Large intestine (tissue), 3 donors: ENCODE measurements at regions not wholly inside any gene's neighbourhood (a gene's known extent, or its start where the extent isn't known, plus 50 kb on each side); places are given as distances from the start of the nearest gene placed in this dataset.

Experiments
- DNase-seq, 2 donors: peaks; one replicate each; pipeline versions ENCODE4 v3.0.0 to v3.0.0-alpha.2; 2013
- H3K27ac ChIP-seq: one replicate; pipeline ENCODE4 v1.5.1; 2013; ENCODE audit warnings: low read length
- H3K27me3 ChIP-seq: 2 replicates; pipeline ENCODE4 v1.6.1; 2013; ENCODE audit warnings: low read length; ENCODE audit not compliant: control insufficient read depth, insufficient read depth
- H3K36me3 ChIP-seq: 2 replicates; pipeline ENCODE4 v1.6.1; 2013; ENCODE audit warnings: low read length; ENCODE audit not compliant: control insufficient read depth, insufficient read depth
- H3K4me1 ChIP-seq: one replicate; pipeline ENCODE4 v1.6.1; 2013; ENCODE audit warnings: low read length; ENCODE audit not compliant: control insufficient read depth, insufficient read depth
- H3K4me3 ChIP-seq: one replicate; pipeline ENCODE4 v1.5.1; 2013; ENCODE audit warnings: low read length
- H3K9me3 ChIP-seq: one replicate; pipeline ENCODE4 v1.6.1; 2013; ENCODE audit warnings: mild to moderate bottlenecking, low read depth, low read length, moderate library complexity; ENCODE audit not compliant: control insufficient read depth
- WGBS: methylation state at CpG from one replicate; pipeline ENCODE4 v1.1.5; 2013; ENCODE audit warnings: low lambda C conversion rate; ENCODE audit not compliant: insufficient coverage; 5-methylcytosine and 5-hydroxymethylcytosine counted together

- no peaks in the 10 kb centered on the region for H3K4me1 ChIP-seq
- H3K27me3 ChIP-seq: no peaks in the 10 kb centered on the region
- no CpG with 5 or more reads among the region's 4 CpGs for WGBS
Measured at GRCh38 chr2:220465700-220466099, 838.3 kb downstream of the SLC4A3 start.

GRCh38 chr2:220466251-220466691 is 838.8 kb downstream of the SLC4A3 start:
- WGBS: no CpG with 5 or more reads among the region's 2 CpGs
- no peak for DNase-seq

More at GRCh38 chr2:220465700-220466099, 838.3 kb downstream of the SLC4A3 start:
- Histone ChIP-seq H3K27ac (no peak overlapping the region), H3K9me3 (no peaks in the 10 kb centered on the region), H3K36me3 (no peaks in the 10 kb centered on the region), H3K4me3 (no peak overlapping the region)
- no peak for DNase-seq

GRCh38 chr2:220469201-220469600 is 841.8 kb downstream of the SLC4A3 start:
- WGBS: no CpG with 5 or more reads among the region's 4 CpGs
- H3K36me3 ChIP-seq: no peaks in the 10 kb centered on the region
- no peak for DNase-seq
- no peaks in the 10 kb centered on the region for H3K9me3 ChIP-seq
- H3K27me3 ChIP-seq: no peaks in the 10 kb centered on the region
- no peak overlapping the region for H3K27ac ChIP-seq
- H3K4me1 ChIP-seq: no peaks in the 10 kb centered on the region
- H3K4me3 ChIP-seq: no peak overlapping the region

More at GRCh38 chr2:220466251-220466691, 838.8 kb downstream of the SLC4A3 start:
- H3K27ac ChIP-seq: no peak overlapping the region
- H3K27me3 ChIP-seq: no peaks in the 10 kb centered on the region
- H3K4me1 ChIP-seq: no peaks in the 10 kb centered on the region
- H3K36me3 ChIP-seq: no peaks in the 10 kb centered on the region
- no peak overlapping the region for H3K4me3 ChIP-seq
- H3K9me3 ChIP-seq: no peaks in the 10 kb centered on the region

- DNase-seq: no peak
- H3K9me3 ChIP-seq: no peaks in the 10 kb centered on the region
- no peak overlapping the region for H3K4me3 ChIP-seq
- no peaks in the 10 kb centered on the region for H3K4me1 ChIP-seq
- H3K27ac ChIP-seq: no peak overlapping the region
- H3K27me3 ChIP-seq: no peaks in the 10 kb centered on the region
- no peaks in the 10 kb centered on the region for H3K36me3 ChIP-seq
Measured at GRCh38 chr2:220473611-220474010, 846.2 kb downstream of the SLC4A3 start.

GRCh38 chr2:220476877-220477276 is 849.4 kb downstream of the SLC4A3 start:
- Histone ChIP-seq H3K36me3 (no peaks in the 10 kb centered on the region), H3K4me1 (no peaks in the 10 kb centered on the region), H3K4me3 (no peak overlapping the region), H3K27ac (no peak overlapping the region), H3K27me3 (no peaks in the 10 kb centered on the region), H3K9me3 (no peaks in the 10 kb centered on the region)
- 100% methylated on average over 1 of the region's 4 CpGs for WGBS
- DNase-seq: no peak

GRCh38 chr2:220478305-220479058 is 851.1 kb downstream of the SLC4A3 start:
- Histone ChIP-seq H3K36me3 (no peaks in the 10 kb centered on the region), H3K4me1 (no peaks in the 10 kb centered on the region), H3K27ac (no peak overlapping the region), H3K4me3 (no peak overlapping the region), H3K27me3 (no peaks in the 10 kb centered on the region), H3K9me3 (no peaks in the 10 kb centered on the region)
- DNase-seq: no peak
- 60% methylated on average over 1 of the region's 4 CpGs for WGBS

GRCh38 chr2:220482716-220483115 is 855.3 kb downstream of the SLC4A3 start:
- no peaks in the 10 kb centered on the region for H3K36me3 ChIP-seq
- 100% methylated on average over 1 of the region's 3 CpGs for WGBS

GRCh38 chr2:220489121-220489520 is 861.7 kb downstream of the SLC4A3 start:
- Histone ChIP-seq H3K9me3 (no peaks in the 10 kb centered on the region), H3K4me1 (no peaks in the 10 kb centered on the region), H3K4me3 (no peak overlapping the region), H3K36me3 (no peaks in the 10 kb centered on the region), H3K27me3 (no peaks in the 10 kb centered on the region), H3K27ac (no peak overlapping the region)
- DNase-seq: no peak

More at GRCh38 chr2:220482716-220483115, 855.3 kb downstream of the SLC4A3 start:
- H3K4me1 ChIP-seq: no peaks in the 10 kb centered on the region
- no peak for DNase-seq
- H3K4me3 ChIP-seq: no peak overlapping the region
- no peak overlapping the region for H3K27ac ChIP-seq
- no peaks in the 10 kb centered on the region for H3K9me3 ChIP-seq
- no peaks in the 10 kb centered on the region for H3K27me3 ChIP-seq

GRCh38 chr2:220491670-220492069 is 864.2 kb downstream of the SLC4A3 start:
- no peaks in the 10 kb centered on the region for H3K27me3 ChIP-seq
- 100% methylated on average over 1 of the region's 4 CpGs for WGBS
- H3K4me3 ChIP-seq: no peak overlapping the region
- H3K27ac ChIP-seq: no peak overlapping the region
- H3K36me3 ChIP-seq: no peaks in the 10 kb centered on the region
- no peaks in the 10 kb centered on the region for H3K9me3 ChIP-seq
- no peak for DNase-seq
- H3K4me1 ChIP-seq: no peaks in the 10 kb centered on the region

- H3K9me3 ChIP-seq: no peaks in the 10 kb centered on the region
Measured at GRCh38 chr2:220493871-220494525, 866.6 kb downstream of the SLC4A3 start.

GRCh38 chr2:220496513-220496912 is 869.1 kb downstream of the SLC4A3 start:
- Histone ChIP-seq H3K36me3 (no peaks in the 10 kb centered on the region), H3K27me3 (no peaks in the 10 kb centered on the region), H3K4me3 (no peak overlapping the region), H3K9me3 (no peaks in the 10 kb centered on the region), H3K4me1 (no peaks in the 10 kb centered on the region), H3K27ac (no peak overlapping the region)
- DNase-seq: no peak
- no CpG with 5 or more reads among the region's 3 CpGs for WGBS

More at GRCh38 chr2:220493871-220494525, 866.6 kb downstream of the SLC4A3 start:
- Histone ChIP-seq H3K4me3 (no peak overlapping the region), H3K36me3 (no peaks in the 10 kb centered on the region), H3K27ac (no peak overlapping the region), H3K27me3 (no peaks in the 10 kb centered on the region), H3K4me1 (no peaks in the 10 kb centered on the region)
- 95% methylated on average over 4 of the region's 9 CpGs for WGBS
- DNase-seq: no peak
